Kidney epithelial cell (primary cell): ENCODE measurements at regions not wholly inside any gene's neighbourhood (a gene's known extent, or its start where the extent isn't known, plus 50 kb on each side); places are given as distances from the start of the nearest gene placed in this dataset.

Source experiments
- DNase-seq: peaks from one replicate; pipeline ENCODE4 v3.0.0-alpha.2; 2010; ENCODE audit warnings: low read depth
- H3K27me3 ChIP-seq: 2 replicates; pipeline ENCODE4 v1.6.0; 2011; ENCODE audit warnings: low read length; ENCODE audit not compliant: control insufficient read depth, insufficient read depth
- H3K36me3 ChIP-seq: 2 replicates; pipeline ENCODE4 v1.5.1; 2011; ENCODE audit warnings: low read length; ENCODE audit not compliant: control insufficient read depth, insufficient read depth
- H3K4me3 ChIP-seq: 2 replicates; pipeline ENCODE4 v1.5.1; 2011; ENCODE audit warnings: low read depth, mild to moderate bottlenecking, control low read depth, low read length
- CTCF ChIP-seq: IDR thresholded peaks from 2 replicates; pipeline ENCODE4 v1.5.1; 2011; ENCODE audit warnings: mild to moderate bottlenecking, moderate library complexity, low read length, control low read depth, inconsistent platforms; ENCODE audit not compliant: insufficient read depth, poor library complexity, severe bottlenecking

GRCh38 chr6:170124150-170124549, 166.7 kb downstream of the DLL1 start:
- no peak for DNase-seq
- peaks cover 5% of the 10 kb centered on the region for H3K27me3 ChIP-seq
- no peak for TF ChIP-seq CTCF
- no peaks in the 10 kb centered on the region for H3K36me3 ChIP-seq
- H3K4me3 ChIP-seq, result no peak overlapping the region

- no peaks in the 10 kb centered on the region for H3K36me3 ChIP-seq
- no peak overlapping the region for H3K4me3 ChIP-seq
- no peak for TF ChIP-seq CTCF
- DNase-seq, result no peak
- no peaks in the 10 kb centered on the region for H3K27me3 ChIP-seq
Measured at GRCh38 chr6:170122651-170123050, 168.2 kb downstream of the DLL1 start.

GRCh38 chr6:170117111-170117972, 173.5 kb downstream of the DLL1 start:
- H3K27me3 ChIP-seq, result no peaks in the 10 kb centered on the region
- TF ChIP-seq CTCF, result no peak
- no peak overlapping the region for H3K4me3 ChIP-seq
- DNase-seq, result no peak
- no peaks in the 10 kb centered on the region for H3K36me3 ChIP-seq

GRCh38 chr6:170116636-170117035, 174.2 kb downstream of the DLL1 start:
- Histone ChIP-seq H3K27me3 (no peaks in the 10 kb centered on the region), H3K4me3 (no peak overlapping the region), H3K36me3 (no peaks in the 10 kb centered on the region)
- TF ChIP-seq CTCF, result no peak
- DNase-seq, result no peak

- TF ChIP-seq CTCF, result no peak
- Histone ChIP-seq H3K4me3 (no peak overlapping the region), H3K36me3 (no peaks in the 10 kb centered on the region), H3K27me3 (no peaks in the 10 kb centered on the region)
- DNase-seq, result no peak
Measured at GRCh38 chr6:170114956-170115855, 175.7 kb downstream of the DLL1 start.
